SK-N-SH treated with all-trans-retinoic acid at 6 μM for 48 hours (cell line): ENCODE measurements at regions not wholly inside any gene's neighbourhood (a gene's known extent, or its start where the extent isn't known, plus 50 kb on each side); places are given as distances from the start of the nearest gene placed in this dataset.
"Not testable (repeated sequence)": the region's sequence is repeated elsewhere in the genome, so short reads cannot be mapped to it uniquely, and the experiment has no call there.

Experiments
- ATAC-seq: fragments of 200-7000 bp; cut with Tn5 transposase; 3 replicates; pipeline ENCODE4 v1.9.1; 2020; ENCODE audit warnings: mild to moderate bottlenecking, moderate library complexity
- ARNTL ChIP-seq: fragments of 450-650 bp; formaldehyde crosslinking; IDR thresholded peaks from 2 replicates; pipeline ENCODE4 v1.5.0; 2020; ENCODE audit warnings: low read depth, mild to moderate bottlenecking, moderate library complexity, borderline replicate concordance
- BACH2 ChIP-seq: fragments of 250-450 bp; sonication (Bioruptor Pico); IDR thresholded peaks from 2 replicates; pipeline ENCODE4 v1.9.0; 2021; ENCODE audit warnings: mild to moderate bottlenecking, borderline replicate concordance
- CREB5 ChIP-seq: fragments of 250-450 bp; sonication (Bioruptor Pico); IDR thresholded peaks from 2 replicates; pipeline ENCODE4 v1.5.1; 2020; ENCODE audit warnings: low read depth, mild to moderate bottlenecking, moderate library complexity
- CSDC2 ChIP-seq: fragments of 250-450 bp; sonication (Bioruptor Pico); IDR thresholded peaks from 2 replicates; pipeline ENCODE4 v1.5.0; 2020; ENCODE audit warnings: mild to moderate bottlenecking, moderate library complexity
- CSRNP3 ChIP-seq: fragments of 250-450 bp; sonication (Bioruptor Pico); IDR thresholded peaks from 2 replicates; pipeline ENCODE4 v1.5.1; 2021; ENCODE audit warnings: mild to moderate bottlenecking, moderate library complexity
- ESRRG ChIP-seq: fragments of 250-450 bp; sonication (Bioruptor Pico); IDR thresholded peaks from 2 replicates; pipeline ENCODE4 v1.6.1; 2021; ENCODE audit warnings: mild to moderate bottlenecking
- GLIS3 ChIP-seq: fragments of 250-450 bp; sonication (Bioruptor Pico); IDR thresholded peaks from 2 replicates; pipeline ENCODE4 v1.5.0; 2020; ENCODE audit warnings: mild to moderate bottlenecking, moderate library complexity
- ISL1 ChIP-seq: fragments of 250-450 bp; sonication (Bioruptor Pico); IDR thresholded peaks from 2 replicates; pipeline ENCODE4 v2.1.2; 2022; ENCODE audit warnings: mild to moderate bottlenecking, moderate library complexity
- OSR1 ChIP-seq: fragments of 250-450 bp; sonication (Bioruptor Pico); IDR thresholded peaks from 2 replicates; pipeline ENCODE4 v1.8.0; 2022; ENCODE audit warnings: moderate library complexity, mild to moderate bottlenecking, inconsistent platforms
- PATZ1 ChIP-seq: fragments of 250-450 bp; sonication (Bioruptor Pico); IDR thresholded peaks from 2 replicates; pipeline ENCODE4 v1.8.0; 2020; ENCODE audit warnings: mild to moderate bottlenecking, moderate library complexity, borderline replicate concordance
- POU6F1 ChIP-seq: fragments of 250-450 bp; sonication (Bioruptor Pico); IDR thresholded peaks from 2 replicates; pipeline ENCODE4 v1.8.0; 2021; ENCODE audit warnings: low read depth, mild to moderate bottlenecking, moderate library complexity, borderline replicate concordance
- RARB ChIP-seq: fragments of 250-450 bp; sonication (Bioruptor Pico); IDR thresholded peaks from 2 replicates; pipeline ENCODE4 v1.8.0; 2021; ENCODE audit warnings: mild to moderate bottlenecking, moderate library complexity
- SNAI2 ChIP-seq: fragments of 250-450 bp; sonication (Bioruptor Pico); IDR thresholded peaks from 2 replicates; pipeline ENCODE4 v1.5.0; 2020; ENCODE audit warnings: mild to moderate bottlenecking, moderate library complexity
- TCF4 ChIP-seq: fragments of 250-450 bp; sonication (Bioruptor Pico); IDR thresholded peaks from 2 replicates; pipeline ENCODE4 v1.8.0; 2021; ENCODE audit warnings: mild to moderate bottlenecking, moderate library complexity, borderline replicate concordance
- TOX ChIP-seq: fragments of 250-450 bp; sonication (Bioruptor Pico); IDR thresholded peaks from 2 replicates; pipeline ENCODE4 v1.8.0; 2021; ENCODE audit warnings: mild to moderate bottlenecking, moderate library complexity, borderline replicate concordance
- TSHZ2 ChIP-seq: fragments of 250-450 bp; sonication (Bioruptor Pico); IDR thresholded peaks from 2 replicates; pipeline ENCODE4 v1.5.0; 2020; ENCODE audit warnings: mild to moderate bottlenecking, moderate library complexity
- ZC3H10 ChIP-seq: fragments of 250-450 bp; sonication (Bioruptor Pico); IDR thresholded peaks from 2 replicates; pipeline ENCODE4 v1.5.1; 2021; ENCODE audit warnings: mild to moderate bottlenecking, moderate library complexity
- ZFP3 ChIP-seq: fragments of 250-450 bp; sonication (Bioruptor Pico); IDR thresholded peaks from 2 replicates; pipeline ENCODE4 v1.5.0; 2020; ENCODE audit warnings: mild to moderate bottlenecking, moderate library complexity
- ZNF565 ChIP-seq: fragments of 450-650 bp; formaldehyde crosslinking; conservative IDR thresholded peaks from 2 replicates; pipeline ENCODE4 v1.5.0; 2020; ENCODE audit warnings: low read depth, mild to moderate bottlenecking, moderate library complexity
- ZNF70 ChIP-seq: fragments of 450-650 bp; formaldehyde crosslinking; IDR thresholded peaks from 2 replicates; pipeline ENCODE4 v1.5.0; 2020; ENCODE audit warnings: mild to moderate bottlenecking, moderate library complexity
- ZNF8 ChIP-seq: fragments of 450-650 bp; formaldehyde crosslinking; IDR thresholded peaks from 2 replicates; pipeline ENCODE4 v1.5.0; 2020; ENCODE audit warnings: mild to moderate bottlenecking, moderate library complexity

- TF ChIP-seq CREB5 (CRISPR knock-in tag) (no peak), ISL1 (CRISPR knock-in tag) (no peak), ZFP3 (CRISPR knock-in tag) (no peak), TSHZ2 (no peak), OSR1 (CRISPR knock-in tag) (no peak), POU6F1 (CRISPR knock-in tag) (no peak), TOX (no peak), CSRNP3 (CRISPR knock-in tag) (no peak), CSDC2 (CRISPR knock-in tag) (no peak), ZC3H10 (CRISPR knock-in tag) (no peak), ARNTL (CRISPR knock-in tag) (no peak), ZNF70 (no peak), SNAI2 (CRISPR knock-in tag) (no peak)
- TF ChIP-seq, all 23 proteins: peak for 0
- ATAC-seq, result no peak
Observed at GRCh38 chr4:75169427-75169826, 236.5 kb downstream of the PARM1 start.

GRCh38 chr4:75169020-75169419 is 236.1 kb downstream of the PARM1 start:
- TF ChIP-seq ZC3H10 (CRISPR knock-in tag) (no peak), BACH2 (CRISPR knock-in tag) (no peak), ISL1 (CRISPR knock-in tag) (no peak), CSDC2 (CRISPR knock-in tag) (no peak), PATZ1 (CRISPR knock-in tag) (no peak), OSR1 (CRISPR knock-in tag) (no peak), ZNF70 (no peak), TCF4 (CRISPR knock-in tag) (no peak), ZNF8 (CRISPR knock-in tag) (no peak), GLIS3 (CRISPR knock-in tag) (no peak)
- ATAC-seq, result no peak

- TF ChIP-seq ZC3H10 (CRISPR knock-in tag) (no peak), SNAI2 (CRISPR knock-in tag) (no peak), RARB (CRISPR knock-in tag) (no peak), ESRRG (CRISPR knock-in tag) (no peak), ZNF70 (no peak), OSR1 (CRISPR knock-in tag) (no peak), CSRNP3 (CRISPR knock-in tag) (no peak), TCF4 (CRISPR knock-in tag) (no peak), ZFP3 (CRISPR knock-in tag) (no peak), ISL1 (CRISPR knock-in tag) (no peak), ZNF565 (no peak), TSHZ2 (no peak), GLIS3 (CRISPR knock-in tag) (no peak), ZNF8 (CRISPR knock-in tag) (no peak)
- no peak for ATAC-seq
Observed at GRCh38 chr4:75168548-75168947, 235.6 kb downstream of the PARM1 start.

- ATAC-seq, result not testable (repeated sequence)
Observed at GRCh38 chr4:75165100-75165499, 232.2 kb downstream of the PARM1 start.
